PC-9 (cell line): ENCODE measurements at regions not wholly inside any gene's neighbourhood (a gene's known extent, or its start where the extent isn't known, plus 50 kb on each side); places are given as distances from the start of the nearest gene placed in this dataset.

Experiments
- CTCF ChIP-seq: fragments of 200-600 bp; sonication (generic); conservative IDR thresholded peaks from 2 replicates; pipeline ENCODE4 v1.6.1; 2017; ENCODE audit warnings: mixed run types, antibody characterized with exemption, mild to moderate bottlenecking, moderate library complexity
- EZH2 ChIP-seq: fragments of 200-600 bp; sonication (generic); IDR thresholded peaks from 2 replicates; pipeline ENCODE4 v1.8.0; 2017; ENCODE audit warnings: antibody characterized with exemption, low read depth

GRCh38 chr11:11748706-11749365 lies 92.9 kb upstream of the USP47 start:
- no peak for TF ChIP-seq CTCF
- TF ChIP-seq EZH2, result no peak
